Peyer's patch (tissue), 4 donors: ENCODE measurements at regions not wholly inside any gene's neighbourhood (a gene's known extent, or its start where the extent isn't known, plus 50 kb on each side); places are given as distances from the start of the nearest gene placed in this dataset.
"Not testable (repeated sequence)": the region's sequence is repeated elsewhere in the genome, so short reads cannot be mapped to it uniquely, and the experiment has no call there.

Experiments
- DNase-seq, 3 donors: peaks; one replicate each; pipeline ENCODE4 v3.0.0-alpha.2; 2017 to 2019
- H3K27ac ChIP-seq, 4 donors: fragments of 200-600 bp; sonication (generic); one replicate each; pipeline ENCODE4 v1.5.1; 2016 to 2019
- H3K27me3 ChIP-seq, 2 donors: fragments of 200-600 bp; sonication (generic); one replicate each; pipeline ENCODE4 v1.5.1; 2019
- H3K36me3 ChIP-seq, 3 donors: fragments of 200-600 bp; sonication (generic); one replicate each; pipeline ENCODE4 v1.5.1; 2016 to 2019
- H3K4me1 ChIP-seq, 4 donors: fragments of 200-600 bp; sonication (generic); one replicate each; pipeline ENCODE4 v1.5.1; 2016 to 2019
- H3K4me3 ChIP-seq, 4 donors: fragments of 200-600 bp; sonication (generic); 1 replicate in 3 of 4; 2 replicates in 1 of 4; pipeline ENCODE4 v1.5.1; 2016 to 2019; ENCODE audit warnings: mild to moderate bottlenecking in 1 of 4
- H3K9me3 ChIP-seq, 4 donors: fragments of 200-600 bp; sonication (generic); one replicate each; pipeline ENCODE4 v1.5.1; 2016 to 2019; ENCODE audit warnings: mild to moderate bottlenecking in 1 of 4
- CTCF ChIP-seq, 6 experiments: fragments of 450-650 bp in 4 of 6; fragments of 200-600 bp in 2 of 6; sonication (generic) in 1 of 6; IDR thresholded peaks; one replicate each; pipeline ENCODE4 v1.5.1; 2017 to 2019; ENCODE audit warnings: antibody characterized with exemption in 6 of 6, mild to moderate bottlenecking in 3 of 6, moderate library complexity in 1 of 6
- POLR2A ChIP-seq, 2 donors: fragments of 450-650 bp; IDR thresholded peaks; one replicate each; pipeline ENCODE4 v1.5.1; 2017; ENCODE audit warnings: antibody characterized with exemption in 2 of 2, mild to moderate bottlenecking in 2 of 2, moderate library complexity in 2 of 2

- TF ChIP-seq CTCF (IDR thresholded peaks at IDR 0.05) (no peak), POLR2A (IDR thresholded peaks at IDR 0.05) (no peak)
- no peaks in the 10 kb centered on the region for H3K4me1 ChIP-seq
- no peak overlapping the region for H3K27ac ChIP-seq
- no peaks in the 10 kb centered on the region for H3K9me3 ChIP-seq
- H3K27me3 ChIP-seq, result no peaks in the 10 kb centered on the region
- H3K36me3 ChIP-seq, result no peaks in the 10 kb centered on the region
- H3K4me3 ChIP-seq, result no peak overlapping the region
- no peak for DNase-seq
Measured at GRCh38 chr3:177705976-177706823, 508.9 kb upstream of the TBL1XR1 start.

- not testable (repeated sequence) for H3K4me1 ChIP-seq, H3K9me3 ChIP-seq, H3K4me3 ChIP-seq, H3K36me3 ChIP-seq, DNase-seq, H3K27ac ChIP-seq, H3K27me3 ChIP-seq
Measured at GRCh38 chr3:177709470-177709869, 512.2 kb upstream of the TBL1XR1 start.

GRCh38 chr3:177710506-177710905 lies 513.2 kb upstream of the TBL1XR1 start:
- DNase-seq, result no peak
- no peaks in the 10 kb centered on the region for H3K9me3 ChIP-seq
- H3K4me1 ChIP-seq, result no peaks in the 10 kb centered on the region
- H3K4me3 ChIP-seq, result no peak overlapping the region
- H3K27ac ChIP-seq, result no peak overlapping the region
- no peaks in the 10 kb centered on the region for H3K27me3 ChIP-seq
- H3K36me3 ChIP-seq, result no peaks in the 10 kb centered on the region
- TF ChIP-seq CTCF (IDR thresholded peaks at IDR 0.05) (no peak), POLR2A (IDR thresholded peaks at IDR 0.05) (no peak)

- Histone ChIP-seq H3K4me1 (no peaks in the 10 kb centered on the region), H3K4me3 (no peak overlapping the region), H3K27ac (no peak overlapping the region), H3K9me3 (no peaks in the 10 kb centered on the region), H3K27me3 (no peaks in the 10 kb centered on the region), H3K36me3 (no peaks in the 10 kb centered on the region)
- TF ChIP-seq CTCF (IDR thresholded peaks at IDR 0.05) (no peak), POLR2A (IDR thresholded peaks at IDR 0.05) (no peak)
- no peak for DNase-seq
Measured at GRCh38 chr3:177711637-177712036, 514.4 kb upstream of the TBL1XR1 start.

- Histone ChIP-seq H3K4me3 (no peak overlapping the region), H3K9me3 (no peaks in the 10 kb centered on the region), H3K36me3 (no peaks in the 10 kb centered on the region), H3K27ac (no peak overlapping the region), H3K4me1 (no peaks in the 10 kb centered on the region), H3K27me3 (no peaks in the 10 kb centered on the region)
- no peak for TF ChIP-seq POLR2A (IDR thresholded peaks at IDR 0.05)
- no peak for TF ChIP-seq CTCF (IDR thresholded peaks at IDR 0.05)
- no peak for DNase-seq
Measured at GRCh38 chr3:177713928-177714900, 516.9 kb upstream of the TBL1XR1 start.

GRCh38 chr3:177714945-177715344 lies 517.7 kb upstream of the TBL1XR1 start:
- Histone ChIP-seq H3K9me3 (no peaks in the 10 kb centered on the region), H3K4me1 (no peaks in the 10 kb centered on the region), H3K36me3 (no peaks in the 10 kb centered on the region), H3K27me3 (no peaks in the 10 kb centered on the region), H3K4me3 (no peak overlapping the region), H3K27ac (no peak overlapping the region)
- no peak for TF ChIP-seq CTCF (IDR thresholded peaks at IDR 0.05)
- TF ChIP-seq POLR2A (IDR thresholded peaks at IDR 0.05), result no peak
- no peak for DNase-seq
